Osteoblast (primary cell): ENCODE measurements at regions not wholly inside any gene's neighbourhood (a gene's known extent, or its start where the extent isn't known, plus 50 kb on each side); places are given as distances from the start of the nearest gene placed in this dataset.

Experiments
- DNase-seq: peaks from one replicate; pipeline ENCODE4 v3.0.0; 2011; ENCODE audit warnings: low spot score, mixed read lengths; ENCODE audit not compliant: insufficient read length; ENCODE audit errors: missing footprints
- H2AFZ ChIP-seq: 2 replicates; pipeline ENCODE4 v1.6.0; 2011; ENCODE audit warnings: mild to moderate bottlenecking, low read length
- H3K27ac ChIP-seq: 2 replicates; pipeline ENCODE4 v1.5.1; 2011; ENCODE audit warnings: mild to moderate bottlenecking, low read depth, low read length, moderate library complexity
- H3K27me3 ChIP-seq: 2 replicates; pipeline ENCODE4 v1.6.0; 2012; ENCODE audit warnings: mild to moderate bottlenecking, control low read depth, inconsistent platforms, low read length, moderate library complexity; ENCODE audit not compliant: insufficient read depth
- H3K36me3 ChIP-seq: 2 replicates; pipeline ENCODE4 v1.5.1; 2011; ENCODE audit warnings: mild to moderate bottlenecking, low read length, control low read depth, moderate library complexity; ENCODE audit not compliant: insufficient read depth
- H3K4me1 ChIP-seq: 2 replicates; pipeline ENCODE4 v1.5.1; 2011; ENCODE audit warnings: mild to moderate bottlenecking, low read length, control low read depth, moderate library complexity; ENCODE audit not compliant: insufficient read depth
- H3K4me2 ChIP-seq: 2 replicates; pipeline ENCODE4 v1.6.0; 2011; ENCODE audit warnings: mild to moderate bottlenecking, low read length; ENCODE audit not compliant: insufficient read depth
- H3K4me3 ChIP-seq: fragments of 200-600 bp; sonication (generic); 3 replicates; pipeline ENCODE4 v1.5.1; 2012; ENCODE audit warnings: mild to moderate bottlenecking, low read length, inconsistent platforms; ENCODE audit not compliant: insufficient read depth
- H3K79me2 ChIP-seq: 2 replicates; pipeline ENCODE4 v1.6.0; 2012; ENCODE audit warnings: mild to moderate bottlenecking, low read length, control low read depth, inconsistent platforms; ENCODE audit not compliant: insufficient read depth
- H3K9me3 ChIP-seq: 2 replicates; pipeline ENCODE4 v1.5.1; 2011; ENCODE audit warnings: low read depth, low read length, control low read depth
- H4K20me1 ChIP-seq: 2 replicates; pipeline ENCODE4 v1.6.0; 2012; ENCODE audit warnings: mild to moderate bottlenecking, low read length, control low read depth; ENCODE audit not compliant: insufficient read depth
- CTCF ChIP-seq: IDR thresholded peaks from 2 replicates; pipeline ENCODE4 v1.5.1; 2011; ENCODE audit warnings: mild to moderate bottlenecking, low read depth, low read length, moderate library complexity; ENCODE audit errors: extremely low read depth

- no peak overlapping the region for H2AFZ ChIP-seq
- no peak overlapping the region for H3K4me3 ChIP-seq
- no peak overlapping the region for H3K27ac ChIP-seq
- H3K27me3 ChIP-seq: no peaks in the 10 kb centered on the region
- H3K36me3 ChIP-seq: no peaks in the 10 kb centered on the region
- H3K9me3 ChIP-seq: no peaks in the 10 kb centered on the region
- no peak for TF ChIP-seq CTCF
- no peaks in the 10 kb centered on the region for H3K4me1 ChIP-seq
- no peaks in the 10 kb centered on the region for H4K20me1 ChIP-seq
- no peaks in the 10 kb centered on the region for H3K79me2 ChIP-seq
- no peak overlapping the region for H3K4me2 ChIP-seq
- no peak for DNase-seq
These were observed 358.2 kb upstream of the CLNK start for GRCh38 chr4:11042760-11043159.

GRCh38 chr4:11039634-11040131 is 355.1 kb upstream of the CLNK start:
- no peak for DNase-seq
- Histone ChIP-seq H3K27me3 (no peaks in the 10 kb centered on the region), H3K79me2 (no peaks in the 10 kb centered on the region), H3K4me1 (no peaks in the 10 kb centered on the region), H3K4me2 (no peak overlapping the region), H3K9me3 (no peaks in the 10 kb centered on the region), H4K20me1 (no peaks in the 10 kb centered on the region), H3K27ac (no peak overlapping the region), H3K4me3 (no peak overlapping the region), H3K36me3 (no peaks in the 10 kb centered on the region), H2AFZ (no peak overlapping the region)
- no peak for TF ChIP-seq CTCF

GRCh38 chr4:11038926-11039325 is 354.4 kb upstream of the CLNK start:
- Histone ChIP-seq H3K4me3 (no peak overlapping the region), H3K27me3 (no peaks in the 10 kb centered on the region), H3K36me3 (no peaks in the 10 kb centered on the region), H3K27ac (no peak overlapping the region), H3K9me3 (no peaks in the 10 kb centered on the region), H3K79me2 (no peaks in the 10 kb centered on the region), H2AFZ (no peak overlapping the region), H3K4me1 (no peaks in the 10 kb centered on the region), H3K4me2 (no peak overlapping the region), H4K20me1 (no peaks in the 10 kb centered on the region)
- no peak for TF ChIP-seq CTCF
- DNase-seq: no peak

- Histone ChIP-seq H3K27ac (no peak overlapping the region), H3K4me1 (no peaks in the 10 kb centered on the region), H3K9me3 (no peaks in the 10 kb centered on the region), H3K27me3 (no peaks in the 10 kb centered on the region), H2AFZ (no peak overlapping the region), H3K79me2 (no peaks in the 10 kb centered on the region), H4K20me1 (no peaks in the 10 kb centered on the region), H3K4me2 (no peak overlapping the region), H3K4me3 (no peak overlapping the region), H3K36me3 (no peaks in the 10 kb centered on the region)
- no peak for TF ChIP-seq CTCF
- DNase-seq: no peak
These were observed 353.1 kb upstream of the CLNK start for GRCh38 chr4:11037637-11038036.
